ENCODE measurements at regions not wholly inside any gene's neighbourhood (a gene's known extent, or its start where the extent isn't known, plus 50 kb on each side); places are given as distances from the start of the nearest gene placed in this dataset.

DNA sequence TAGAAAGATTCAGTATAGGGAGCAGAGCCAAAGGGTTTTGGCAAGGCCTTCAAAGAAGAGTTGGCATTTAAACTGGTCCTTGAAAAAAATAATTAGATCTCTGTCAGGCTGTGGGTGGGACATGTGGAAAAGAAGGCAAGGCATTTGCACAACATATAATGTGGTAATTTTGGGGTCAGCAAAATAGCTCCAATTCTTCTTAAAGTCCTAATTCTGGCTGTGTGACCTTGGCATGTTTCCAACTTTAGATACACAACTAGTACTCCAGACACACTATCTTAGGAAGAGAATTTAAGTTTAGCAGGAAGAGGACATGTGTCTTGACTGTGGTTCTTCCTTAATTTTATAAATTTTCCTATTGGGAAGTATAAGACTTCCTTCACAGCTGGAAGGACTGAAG, 206.3 kb downstream of the PCDH17 start (continued):
- TF ChIP-seq, protein P1, sequence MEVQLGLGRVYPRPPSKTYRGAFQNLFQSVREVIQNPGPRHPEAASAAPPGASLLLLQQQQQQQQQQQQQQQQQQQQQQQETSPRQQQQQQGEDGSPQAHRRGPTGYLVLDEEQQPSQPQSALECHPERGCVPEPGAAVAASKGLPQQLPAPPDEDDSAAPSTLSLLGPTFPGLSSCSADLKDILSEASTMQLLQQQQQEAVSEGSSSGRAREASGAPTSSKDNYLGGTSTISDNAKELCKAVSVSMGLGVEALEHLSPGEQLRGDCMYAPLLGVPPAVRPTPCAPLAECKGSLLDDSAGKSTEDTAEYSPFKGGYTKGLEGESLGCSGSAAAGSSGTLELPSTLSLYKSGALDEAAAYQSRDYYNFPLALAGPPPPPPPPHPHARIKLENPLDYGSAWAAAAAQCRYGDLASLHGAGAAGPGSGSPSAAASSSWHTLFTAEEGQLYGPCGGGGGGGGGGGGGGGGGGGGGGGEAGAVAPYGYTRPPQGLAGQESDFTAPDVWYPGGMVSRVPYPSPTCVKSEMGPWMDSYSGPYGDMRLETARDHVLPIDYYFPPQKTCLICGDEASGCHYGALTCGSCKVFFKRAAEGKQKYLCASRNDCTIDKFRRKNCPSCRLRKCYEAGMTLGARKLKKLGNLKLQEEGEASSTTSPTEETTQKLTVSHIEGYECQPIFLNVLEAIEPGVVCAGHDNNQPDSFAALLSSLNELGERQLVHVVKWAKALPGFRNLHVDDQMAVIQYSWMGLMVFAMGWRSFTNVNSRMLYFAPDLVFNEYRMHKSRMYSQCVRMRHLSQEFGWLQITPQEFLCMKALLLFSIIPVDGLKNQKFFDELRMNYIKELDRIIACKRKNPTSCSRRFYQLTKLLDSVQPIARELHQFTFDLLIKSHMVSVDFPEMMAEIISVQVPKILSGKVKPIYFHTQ (CRISPR knock-in tag; IDR thresholded peaks at IDR 0.05) = no peak
- TF ChIP-seq TEAD4 (CRISPR knock-in tag; IDR thresholded peaks at IDR 0.05) (no peak), TP53 (CRISPR knock-in tag; IDR thresholded peaks at IDR 0.05) (no peak), JUN (CRISPR knock-in tag; IDR thresholded peaks at IDR 0.05) (no peak)
- TF ChIP-seq, protein P2, sequence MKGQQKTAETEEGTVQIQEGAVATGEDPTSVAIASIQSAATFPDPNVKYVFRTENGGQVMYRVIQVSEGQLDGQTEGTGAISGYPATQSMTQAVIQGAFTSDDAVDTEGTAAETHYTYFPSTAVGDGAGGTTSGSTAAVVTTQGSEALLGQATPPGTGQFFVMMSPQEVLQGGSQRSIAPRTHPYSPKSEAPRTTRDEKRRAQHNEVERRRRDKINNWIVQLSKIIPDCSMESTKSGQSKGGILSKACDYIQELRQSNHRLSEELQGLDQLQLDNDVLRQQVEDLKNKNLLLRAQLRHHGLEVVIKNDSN (CRISPR knock-in tag; IDR thresholded peaks at IDR 0.05) = no peak
- TF ChIP-seq, protein P3, sequence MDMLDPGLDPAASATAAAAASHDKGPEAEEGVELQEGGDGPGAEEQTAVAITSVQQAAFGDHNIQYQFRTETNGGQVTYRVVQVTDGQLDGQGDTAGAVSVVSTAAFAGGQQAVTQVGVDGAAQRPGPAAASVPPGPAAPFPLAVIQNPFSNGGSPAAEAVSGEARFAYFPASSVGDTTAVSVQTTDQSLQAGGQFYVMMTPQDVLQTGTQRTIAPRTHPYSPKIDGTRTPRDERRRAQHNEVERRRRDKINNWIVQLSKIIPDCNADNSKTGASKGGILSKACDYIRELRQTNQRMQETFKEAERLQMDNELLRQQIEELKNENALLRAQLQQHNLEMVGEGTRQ (CRISPR knock-in tag; IDR thresholded peaks at IDR 0.05) = no peak

DNA sequence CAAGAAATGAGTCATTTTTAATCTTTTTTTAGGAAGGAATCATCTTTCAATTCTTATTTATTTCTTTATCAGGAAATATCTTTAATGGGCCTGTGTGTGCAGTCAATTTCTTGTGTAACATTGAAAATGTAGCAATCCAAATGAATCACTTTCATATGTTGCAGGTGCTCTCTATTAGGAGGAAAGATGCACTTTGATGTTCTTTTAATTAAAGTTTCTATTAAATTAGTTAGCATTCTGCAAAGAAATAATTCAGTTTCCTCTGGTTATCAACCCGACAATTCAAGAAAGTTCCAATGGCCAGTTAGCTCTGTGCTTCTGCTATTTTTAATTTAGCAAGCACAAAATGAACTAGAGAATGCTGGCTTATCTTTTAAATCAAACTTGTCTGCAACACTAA, 212.0 kb downstream of the PCDH17 start:
- peaks cover 25% of the 10 kb centered on the region for H3K36me3 Mint-ChIP-seq
- no peaks in the 10 kb centered on the region for H3K4me1 Mint-ChIP-seq
- peaks cover 31% of the 10 kb centered on the region for H3K9me3 Mint-ChIP-seq
- TF ChIP-seq, protein P1 (CRISPR knock-in tag; IDR thresholded peaks at IDR 0.05) = no peak
- TF ChIP-seq NFE2L1 (CRISPR knock-in tag; IDR thresholded peaks at IDR 0.05) (no peak), TEAD4 (CRISPR knock-in tag; IDR thresholded peaks at IDR 0.05) (no peak), JAZF1 (CRISPR knock-in tag; IDR thresholded peaks at IDR 0.05) (no peak), GTF2I (CRISPR knock-in tag; conservative IDR thresholded peaks at IDR 0.05) (no peak), RELA (CRISPR knock-in tag; IDR thresholded peaks at IDR 0.05; ENCODE audit: borderline replicate concordance) (no peak), ATF1 (CRISPR knock-in tag; IDR thresholded peaks at IDR 0.05) (no peak), TP53 (CRISPR knock-in tag; IDR thresholded peaks at IDR 0.05) (no peak), ELF4 (CRISPR knock-in tag; IDR thresholded peaks at IDR 0.05; ENCODE audit: low read depth) (no peak)
- TF ChIP-seq, protein P4, sequence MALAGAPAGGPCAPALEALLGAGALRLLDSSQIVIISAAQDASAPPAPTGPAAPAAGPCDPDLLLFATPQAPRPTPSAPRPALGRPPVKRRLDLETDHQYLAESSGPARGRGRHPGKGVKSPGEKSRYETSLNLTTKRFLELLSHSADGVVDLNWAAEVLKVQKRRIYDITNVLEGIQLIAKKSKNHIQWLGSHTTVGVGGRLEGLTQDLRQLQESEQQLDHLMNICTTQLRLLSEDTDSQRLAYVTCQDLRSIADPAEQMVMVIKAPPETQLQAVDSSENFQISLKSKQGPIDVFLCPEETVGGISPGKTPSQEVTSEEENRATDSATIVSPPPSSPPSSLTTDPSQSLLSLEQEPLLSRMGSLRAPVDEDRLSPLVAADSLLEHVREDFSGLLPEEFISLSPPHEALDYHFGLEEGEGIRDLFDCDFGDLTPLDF (CRISPR knock-in tag; IDR thresholded peaks at IDR 0.05) = no peak
- TF ChIP-seq, protein P5, sequence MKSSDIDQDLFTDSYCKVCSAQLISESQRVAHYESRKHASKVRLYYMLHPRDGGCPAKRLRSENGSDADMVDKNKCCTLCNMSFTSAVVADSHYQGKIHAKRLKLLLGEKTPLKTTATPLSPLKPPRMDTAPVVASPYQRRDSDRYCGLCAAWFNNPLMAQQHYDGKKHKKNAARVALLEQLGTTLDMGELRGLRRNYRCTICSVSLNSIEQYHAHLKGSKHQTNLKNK (CRISPR knock-in tag; IDR thresholded peaks at IDR 0.05) = no peak
- TF ChIP-seq, protein P6, sequence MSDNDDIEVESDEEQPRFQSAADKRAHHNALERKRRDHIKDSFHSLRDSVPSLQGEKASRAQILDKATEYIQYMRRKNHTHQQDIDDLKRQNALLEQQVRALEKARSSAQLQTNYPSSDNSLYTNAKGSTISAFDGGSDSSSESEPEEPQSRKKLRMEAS (CRISPR knock-in tag; IDR thresholded peaks at IDR 0.05) = no peak
- TF ChIP-seq, protein P7, sequence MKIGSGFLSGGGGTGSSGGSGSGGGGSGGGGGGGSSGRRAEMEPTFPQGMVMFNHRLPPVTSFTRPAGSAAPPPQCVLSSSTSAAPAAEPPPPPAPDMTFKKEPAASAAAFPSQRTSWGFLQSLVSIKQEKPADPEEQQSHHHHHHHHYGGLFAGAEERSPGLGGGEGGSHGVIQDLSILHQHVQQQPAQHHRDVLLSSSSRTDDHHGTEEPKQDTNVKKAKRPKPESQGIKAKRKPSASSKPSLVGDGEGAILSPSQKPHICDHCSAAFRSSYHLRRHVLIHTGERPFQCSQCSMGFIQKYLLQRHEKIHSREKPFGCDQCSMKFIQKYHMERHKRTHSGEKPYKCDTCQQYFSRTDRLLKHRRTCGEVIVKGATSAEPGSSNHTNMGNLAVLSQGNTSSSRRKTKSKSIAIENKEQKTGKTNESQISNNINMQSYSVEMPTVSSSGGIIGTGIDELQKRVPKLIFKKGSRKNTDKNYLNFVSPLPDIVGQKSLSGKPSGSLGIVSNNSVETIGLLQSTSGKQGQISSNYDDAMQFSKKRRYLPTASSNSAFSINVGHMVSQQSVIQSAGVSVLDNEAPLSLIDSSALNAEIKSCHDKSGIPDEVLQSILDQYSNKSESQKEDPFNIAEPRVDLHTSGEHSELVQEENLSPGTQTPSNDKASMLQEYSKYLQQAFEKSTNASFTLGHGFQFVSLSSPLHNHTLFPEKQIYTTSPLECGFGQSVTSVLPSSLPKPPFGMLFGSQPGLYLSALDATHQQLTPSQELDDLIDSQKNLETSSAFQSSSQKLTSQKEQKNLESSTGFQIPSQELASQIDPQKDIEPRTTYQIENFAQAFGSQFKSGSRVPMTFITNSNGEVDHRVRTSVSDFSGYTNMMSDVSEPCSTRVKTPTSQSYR (CRISPR knock-in tag; IDR thresholded peaks at IDR 0.05) = no peak
- TF ChIP-seq, protein P8, sequence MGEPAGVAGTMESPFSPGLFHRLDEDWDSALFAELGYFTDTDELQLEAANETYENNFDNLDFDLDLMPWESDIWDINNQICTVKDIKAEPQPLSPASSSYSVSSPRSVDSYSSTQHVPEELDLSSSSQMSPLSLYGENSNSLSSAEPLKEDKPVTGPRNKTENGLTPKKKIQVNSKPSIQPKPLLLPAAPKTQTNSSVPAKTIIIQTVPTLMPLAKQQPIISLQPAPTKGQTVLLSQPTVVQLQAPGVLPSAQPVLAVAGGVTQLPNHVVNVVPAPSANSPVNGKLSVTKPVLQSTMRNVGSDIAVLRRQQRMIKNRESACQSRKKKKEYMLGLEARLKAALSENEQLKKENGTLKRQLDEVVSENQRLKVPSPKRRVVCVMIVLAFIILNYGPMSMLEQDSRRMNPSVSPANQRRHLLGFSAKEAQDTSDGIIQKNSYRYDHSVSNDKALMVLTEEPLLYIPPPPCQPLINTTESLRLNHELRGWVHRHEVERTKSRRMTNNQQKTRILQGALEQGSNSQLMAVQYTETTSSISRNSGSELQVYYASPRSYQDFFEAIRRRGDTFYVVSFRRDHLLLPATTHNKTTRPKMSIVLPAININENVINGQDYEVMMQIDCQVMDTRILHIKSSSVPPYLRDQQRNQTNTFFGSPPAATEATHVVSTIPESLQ (CRISPR knock-in tag; IDR thresholded peaks at IDR 0.05) = no peak
- TF ChIP-seq, protein P9, sequence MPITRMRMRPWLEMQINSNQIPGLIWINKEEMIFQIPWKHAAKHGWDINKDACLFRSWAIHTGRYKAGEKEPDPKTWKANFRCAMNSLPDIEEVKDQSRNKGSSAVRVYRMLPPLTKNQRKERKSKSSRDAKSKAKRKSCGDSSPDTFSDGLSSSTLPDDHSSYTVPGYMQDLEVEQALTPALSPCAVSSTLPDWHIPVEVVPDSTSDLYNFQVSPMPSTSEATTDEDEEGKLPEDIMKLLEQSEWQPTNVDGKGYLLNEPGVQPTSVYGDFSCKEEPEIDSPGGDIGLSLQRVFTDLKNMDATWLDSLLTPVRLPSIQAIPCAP (CRISPR knock-in tag; IDR thresholded peaks at IDR 0.05) = no peak
- no peak overlapping the region for H3K4me3 Mint-ChIP-seq
- no peak for ATAC-seq
- ChIA-PET POLR2A (no interaction called here), CTCF (interaction anchor here (0.7 kb wide), 1 partner anchor 219 kb away, joined by 3 read pairs; no protein-coding TSS in a partner anchor)
- H3K27me3 Mint-ChIP-seq (ENCODE audit: low read depth) = peaks cover 6% of the 10 kb centered on the region
- H3K27ac Mint-ChIP-seq = no peak overlapping the region
- DNase-seq (ENCODE audit: low spot score) = no peak

Measured in WTC11 (cell line).